ENCODE measurements at regions not wholly inside any gene's neighbourhood (a gene's known extent, or its start where the extent isn't known, plus 50 kb on each side); places are given as distances from the start of the nearest gene placed in this dataset.

DNA sequence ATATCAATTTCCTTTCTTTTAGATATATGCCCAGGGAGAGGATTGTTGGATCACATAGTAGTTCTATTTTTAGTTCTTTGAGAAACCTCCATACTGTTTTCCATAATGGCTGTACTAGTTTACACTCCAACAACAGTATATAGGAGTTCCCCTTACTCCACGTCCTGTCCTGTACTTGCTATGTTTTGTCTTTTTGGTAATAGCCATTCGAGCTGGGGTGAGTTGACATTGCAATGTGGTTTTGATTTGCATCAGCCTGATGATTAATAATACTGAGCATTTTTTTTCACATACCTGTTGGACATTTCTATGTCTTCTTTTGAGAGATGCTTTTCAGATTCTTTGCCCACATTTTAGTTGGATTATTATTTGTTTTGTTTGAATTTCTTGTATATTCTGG lies 445.9 kb downstream of the NTRK2 start:
- H3K27me3 ChIP-seq = peaks cover 0 to 3% (median 0%) of the 10 kb centered on the region in 3 donors
- WGBS, 5 donors = 62 to 80% (median 77%) methylated on average over 2 of the region's 2 CpGs
- H3K4me1 ChIP-seq = no peaks in the 10 kb centered on the region
- no peak for DNase-seq
- H3K4me3 ChIP-seq = no peak overlapping the region
- H3K36me3 ChIP-seq = no peaks in the 10 kb centered on the region
- no peak for TF ChIP-seq POLR2A (IDR thresholded peaks at IDR 0.05)
- TF ChIP-seq EP300 (IDR thresholded peaks at IDR 0.05) = no peak
- TF ChIP-seq, protein P1, sequence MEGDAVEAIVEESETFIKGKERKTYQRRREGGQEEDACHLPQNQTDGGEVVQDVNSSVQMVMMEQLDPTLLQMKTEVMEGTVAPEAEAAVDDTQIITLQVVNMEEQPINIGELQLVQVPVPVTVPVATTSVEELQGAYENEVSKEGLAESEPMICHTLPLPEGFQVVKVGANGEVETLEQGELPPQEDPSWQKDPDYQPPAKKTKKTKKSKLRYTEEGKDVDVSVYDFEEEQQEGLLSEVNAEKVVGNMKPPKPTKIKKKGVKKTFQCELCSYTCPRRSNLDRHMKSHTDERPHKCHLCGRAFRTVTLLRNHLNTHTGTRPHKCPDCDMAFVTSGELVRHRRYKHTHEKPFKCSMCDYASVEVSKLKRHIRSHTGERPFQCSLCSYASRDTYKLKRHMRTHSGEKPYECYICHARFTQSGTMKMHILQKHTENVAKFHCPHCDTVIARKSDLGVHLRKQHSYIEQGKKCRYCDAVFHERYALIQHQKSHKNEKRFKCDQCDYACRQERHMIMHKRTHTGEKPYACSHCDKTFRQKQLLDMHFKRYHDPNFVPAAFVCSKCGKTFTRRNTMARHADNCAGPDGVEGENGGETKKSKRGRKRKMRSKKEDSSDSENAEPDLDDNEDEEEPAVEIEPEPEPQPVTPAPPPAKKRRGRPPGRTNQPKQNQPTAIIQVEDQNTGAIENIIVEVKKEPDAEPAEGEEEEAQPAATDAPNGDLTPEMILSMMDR (IDR thresholded peaks at IDR 0.05) = no peak
- no peak for TF ChIP-seq POLR2AphosphoS5 (IDR thresholded peaks at IDR 0.05)
- H3K27ac ChIP-seq = no peak overlapping the region
- intact Hi-C loops (cut with DNase I; ENCODE audit: low total_unique reads) = no loop called here
- no peaks in the 10 kb centered on the region for H3K9me3 ChIP-seq

DNA sequence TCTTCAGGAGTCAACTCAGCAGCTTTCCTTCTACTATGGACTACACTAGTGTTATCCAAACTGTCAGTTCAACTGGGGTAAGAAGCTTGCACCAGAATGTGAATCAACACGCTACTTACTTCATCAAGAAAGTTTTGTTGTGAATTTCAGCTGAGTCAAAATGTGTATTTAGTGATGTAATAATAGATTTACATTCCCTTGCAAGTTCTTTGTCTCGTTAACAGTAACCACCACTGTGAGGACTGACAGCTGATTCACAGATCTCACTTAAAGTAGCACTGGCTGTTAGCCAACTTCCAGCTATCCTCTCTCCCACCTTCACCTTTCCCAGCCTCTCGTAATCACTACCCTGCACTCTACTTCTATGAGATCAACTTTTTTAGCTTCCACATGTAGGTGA lies 445.3 kb downstream of the NTRK2 start:
- H3K36me3 ChIP-seq = no peaks in the 10 kb centered on the region
- DNase-seq = peak in 1 of 2 donors; percentile 16
- no peak for TF ChIP-seq POLR2AphosphoS5 (IDR thresholded peaks at IDR 0.05)
- no peak overlapping the region for H3K4me3 ChIP-seq
- no peaks in the 10 kb centered on the region for H3K4me1 ChIP-seq
- no peaks in the 10 kb centered on the region for H3K9me3 ChIP-seq
- intact Hi-C loops (cut with DNase I; ENCODE audit: low total_unique reads) = no loop called here
- no peaks in the 10 kb centered on the region for H3K27me3 ChIP-seq
- no peak overlapping the region for H3K27ac ChIP-seq
- 59 to 72% (median 61%) methylated on average over 3 of the region's 3 CpGs for WGBS, 5 donors

DNA sequence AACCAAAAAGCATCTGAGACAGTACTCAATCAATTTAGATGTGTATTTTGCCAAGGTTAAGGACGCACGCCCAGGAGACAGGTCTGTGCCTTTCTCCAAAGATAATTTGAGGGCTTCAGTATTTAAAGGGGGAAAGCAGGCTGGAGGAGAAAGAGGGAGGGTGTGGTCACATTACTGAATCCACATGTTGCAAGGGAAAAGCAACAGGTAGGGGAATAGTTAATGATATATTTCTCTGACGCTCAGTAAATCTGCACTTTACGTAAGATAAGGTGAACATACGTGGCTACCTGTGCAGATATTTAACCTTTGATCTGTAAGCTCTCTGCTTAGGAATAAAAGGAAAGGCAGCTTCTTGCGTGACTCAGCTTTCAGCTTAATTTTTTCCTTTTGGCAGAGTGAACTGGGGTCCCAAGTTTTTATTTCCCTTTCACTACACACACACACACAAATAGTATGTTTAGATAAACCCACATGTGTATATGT lies 443.4 kb downstream of the NTRK2 start:
- Histone ChIP-seq H3K27me3 (no peaks in the 10 kb centered on the region), H3K36me3 (no peaks in the 10 kb centered on the region), H3K4me1 (no peaks in the 10 kb centered on the region), H3K4me3 (no peak overlapping the region), H3K9me3 (no peaks in the 10 kb centered on the region), H3K27ac (no peak overlapping the region)
- intact Hi-C loops (cut with DNase I; ENCODE audit: low total_unique reads) = no loop called here
- WGBS, 5 donors = 50 to 65% (median 54%) methylated on average over 6 of the region's 6 CpGs
- TF ChIP-seq, protein P1 (IDR thresholded peaks at IDR 0.05) = no peak
- no peak for TF ChIP-seq POLR2A (IDR thresholded peaks at IDR 0.05)
- peak in 1 of 2 donors; percentile 17 for DNase-seq

DNA sequence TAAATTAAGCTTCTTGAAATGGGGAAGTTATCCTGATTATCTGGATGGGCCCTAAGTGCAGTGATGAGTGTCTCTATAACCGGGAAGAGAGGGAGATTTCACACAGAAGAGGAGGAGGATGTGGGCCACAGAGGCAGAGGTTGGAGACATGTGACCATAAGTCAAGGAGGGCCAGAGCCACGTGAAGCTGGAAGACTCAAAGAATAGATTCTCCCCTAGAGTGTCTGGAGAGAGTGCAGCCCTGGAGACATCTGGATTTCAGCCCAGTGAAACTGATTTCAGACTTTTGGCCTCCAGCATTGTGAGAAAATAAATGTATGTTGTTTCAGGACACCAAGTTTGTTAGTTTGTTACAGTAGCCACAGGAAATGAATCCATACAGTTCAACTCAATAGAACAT lies 442.9 kb downstream of the NTRK2 start:
- 48 to 68% (median 57%) methylated on average over 2 of the region's 2 CpGs for WGBS, 5 donors
- no peaks in the 10 kb centered on the region for H3K36me3 ChIP-seq
- no peaks in the 10 kb centered on the region for H3K4me1 ChIP-seq
- no peaks in the 10 kb centered on the region for H3K9me3 ChIP-seq
- no peak for TF ChIP-seq POLR2A (IDR thresholded peaks at IDR 0.05)
- TF ChIP-seq, protein P1 (IDR thresholded peaks at IDR 0.05) = no peak
- TF ChIP-seq POLR2AphosphoS5 (IDR thresholded peaks at IDR 0.05) = no peak
- TF ChIP-seq EP300 (IDR thresholded peaks at IDR 0.05) = no peak
- no peak overlapping the region for H3K27ac ChIP-seq
- no peaks in the 10 kb centered on the region for H3K27me3 ChIP-seq
- DNase-seq = peak in 1 of 2 donors; percentile 4
- intact Hi-C loops (cut with DNase I; ENCODE audit: low total_unique reads) = no loop called here
- H3K4me3 ChIP-seq = no peak overlapping the region

DNA sequence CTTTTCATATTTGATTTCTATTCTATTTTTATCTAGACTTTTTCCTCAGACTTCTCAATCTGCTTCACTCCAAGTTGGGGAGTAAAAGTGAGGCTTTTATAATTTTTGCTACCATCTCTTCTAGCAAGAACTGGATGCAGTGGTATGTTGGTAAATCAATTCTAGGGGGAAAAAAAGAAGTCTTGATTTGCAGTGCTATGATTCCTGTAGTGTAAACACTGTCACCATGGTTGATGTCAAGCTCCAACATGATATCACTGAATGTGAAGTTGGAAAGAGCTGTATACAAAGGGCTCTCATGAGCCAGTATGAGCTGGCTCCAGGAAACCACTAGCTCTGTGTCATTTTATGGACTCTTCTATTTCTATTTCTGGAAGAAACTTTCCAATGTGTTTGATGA lies 439.2 kb downstream of the NTRK2 start:
- DNase-seq = no peak
- TF ChIP-seq POLR2A (IDR thresholded peaks at IDR 0.05) (no peak), EP300 (IDR thresholded peaks at IDR 0.05) (no peak), POLR2AphosphoS5 (IDR thresholded peaks at IDR 0.05) (no peak)
- TF ChIP-seq, protein P1 (IDR thresholded peaks at IDR 0.05) = no peak
- Histone ChIP-seq H3K9me3 (no peaks in the 10 kb centered on the region), H3K4me3 (no peak overlapping the region), H3K4me1 (no peaks in the 10 kb centered on the region), H3K36me3 (no peaks in the 10 kb centered on the region), H3K27me3 (no peaks in the 10 kb centered on the region), H3K27ac (no peak overlapping the region)
- intact Hi-C loops (cut with DNase I; ENCODE audit: low total_unique reads) = no loop called here
